Endothelial cell of umbilical vein (primary cell): ENCODE measurements at regions not wholly inside any gene's neighbourhood (a gene's known extent, or its start where the extent isn't known, plus 50 kb on each side); places are given as distances from the start of the nearest gene placed in this dataset.

Experiments used
- BruUV-seq: library from RNA; stranded (reverse); fragments of 400-500 nt; replicated peaks from 2 replicates; lab custom pipeline; 2021; lab: Mats Ljungman, UMichigan
- CTCF ChIA-PET: fragments of 300-600, 350-600 bp; sonication (Branson Sonifier 250); formaldehyde crosslinking; loops from one replicate; lab custom pipeline; 2021; ENCODE audit warnings: antibody characterized with exemption, inconsistent platforms; lab: Charles Lee
- POLR2A ChIA-PET: fragments of 300-600, 350-600 bp; sonication (Branson Sonifier 250); formaldehyde crosslinking; loops from one replicate; lab custom pipeline; 2021; ENCODE audit warnings: antibody characterized with exemption, inconsistent platforms; lab: Charles Lee
- DNase-seq: peaks from one replicate; pipeline ENCODE4 v3.0.0-alpha.2; 2011; ENCODE audit warnings: low read depth, low spot score
- FAIRE-seq: peaks from 2 replicates; lab custom pipeline; 2011; peaks lifted over from hg19 to GRCh38; lab: Jason Lieb, UNC
- H2AFZ ChIP-seq: 2 replicates; pipeline ENCODE4 v1.6.0; 2012; ENCODE audit warnings: low read depth, low read length, control low read depth, inconsistent platforms
- H3K27ac ChIP-seq: 2 replicates; pipeline ENCODE4 v1.5.1; 2011; ENCODE audit warnings: low read depth, mild to moderate bottlenecking, control low read depth, low read length, moderate library complexity; ENCODE audit not compliant: insufficient read depth
- H3K27me3 ChIP-seq, 2 experiments: 2 replicates each; pipeline versions ENCODE4 v1.6.0 to v1.6.1; 2011; ENCODE audit warnings: low read length in 2 of 2, mixed read lengths in 1 of 2; ENCODE audit not compliant: control insufficient read depth in 2 of 2, insufficient read depth in 2 of 2
- H3K36me3 ChIP-seq, 2 experiments: 2 replicates in 1 of 2; 3 replicates in 1 of 2; pipeline ENCODE4 v1.5.1; 2011; ENCODE audit warnings: low read length in 2 of 2, mild to moderate bottlenecking in 1 of 2, moderate library complexity in 1 of 2; ENCODE audit not compliant: control insufficient read depth in 2 of 2, insufficient read depth in 2 of 2; ENCODE audit errors: extremely low read depth in 1 of 2
- H3K4me1 ChIP-seq: 3 replicates; pipeline ENCODE4 v1.5.1; 2011; ENCODE audit warnings: mild to moderate bottlenecking, low read length; ENCODE audit not compliant: control insufficient read depth, insufficient read depth; ENCODE audit errors: extremely low read depth
- H3K4me2 ChIP-seq: 2 replicates; pipeline ENCODE4 v1.6.1; 2011; ENCODE audit warnings: low read length, control low read depth, mixed read lengths; ENCODE audit not compliant: insufficient read depth
- H3K4me3 ChIP-seq, 3 experiments: fragments of 200-600 bp in 1 of 3; sonication (generic), shearing (Covaris generic) in 1 of 3; replicated peaks in 1 of 3; 2 replicates each; pipeline ENCODE4 v1.5.1; 2011 to 2016; ENCODE audit warnings: control low read depth in 3 of 3, low read length in 3 of 3, mild to moderate bottlenecking in 2 of 3, inconsistent platforms in 1 of 3, low read depth in 1 of 3, moderate library complexity in 1 of 3; ENCODE audit not compliant: insufficient read depth in 1 of 3
- H3K79me2 ChIP-seq: 2 replicates; pipeline ENCODE4 v1.6.0; 2012; ENCODE audit warnings: low read length, inconsistent platforms; ENCODE audit not compliant: control insufficient read depth, insufficient read depth
- H3K9ac ChIP-seq: replicated peaks from 2 replicates; pipeline ENCODE3; 2011; ENCODE audit warnings: low read length, control low read depth; ENCODE audit not compliant: insufficient read depth; ENCODE audit errors: extremely low read depth
- H3K9me1 ChIP-seq: replicated peaks from 3 replicates; pipeline ENCODE4 v1.6.0; 2011; ENCODE audit warnings: mild to moderate bottlenecking, low read length; ENCODE audit not compliant: control insufficient read depth, insufficient read depth; ENCODE audit errors: extremely low read depth
- H3K9me3 ChIP-seq: replicated peaks from 2 replicates; pipeline ENCODE4 v1.5.1; 2012; ENCODE audit warnings: low read length, inconsistent platforms; ENCODE audit not compliant: control insufficient read depth, insufficient read depth
- H4K20me1 ChIP-seq: replicated peaks from 2 replicates; pipeline ENCODE3; 2011; ENCODE audit warnings: mild to moderate bottlenecking, low read length; ENCODE audit not compliant: control insufficient read depth, insufficient read depth; ENCODE audit errors: extremely low read depth
- EZH2 ChIP-seq: IDR thresholded peaks from 2 replicates; pipeline ENCODE4 v1.6.1; 2012; ENCODE audit warnings: borderline replicate concordance, low read depth, mild to moderate bottlenecking, moderate library complexity, low read length, inconsistent platforms; ENCODE audit not compliant: severe bottlenecking
- GATA2 ChIP-seq: IDR thresholded peaks from 2 replicates; pipeline ENCODE4 v1.7.0; 2011; ENCODE audit warnings: low read depth, mild to moderate bottlenecking, moderate library complexity, mixed read lengths, low read length; ENCODE audit not compliant: insufficient read length, insufficient read depth
- JUN ChIP-seq: IDR thresholded peaks from 2 replicates; pipeline ENCODE4 v1.6.1; 2011; ENCODE audit warnings: borderline replicate concordance, low read depth; ENCODE audit not compliant: insufficient read length, insufficient read depth
- MAX ChIP-seq: IDR thresholded peaks from 2 replicates; pipeline ENCODE4 v1.6.1; 2011; ENCODE audit not compliant: insufficient read depth, insufficient read length
- POLR2A ChIP-seq: IDR thresholded peaks from 2 replicates; pipeline ENCODE4 v1.6.1; 2012; ENCODE audit warnings: low read depth, mild to moderate bottlenecking, control low read depth, low read length
- dilution Hi-C: fragments of 300-500 bp; cut with MboI; formaldehyde crosslinking; loops from one replicate; pipeline ENCODE4 v1.15.0; 2019; ENCODE audit warnings: low sequenced_read_pairs; ENCODE audit not compliant: extremely low pct_ligation_motif_present
- intact Hi-C: fragments of 100-400 bp; cut with micrococcal nuclease; formaldehyde crosslinking; loops from one replicate; pipeline ENCODE4 v1.10.0; 2022

- ChIA-PET CTCF (no interaction called here), POLR2A (no interaction called here)
- H3K9ac ChIP-seq = no peak overlapping the region
- TF ChIP-seq EZH2 (no peak), GATA2 (no peak), POLR2A (no peak)
- no peak overlapping the region for H3K4me3 ChIP-seq
- H3K27me3 ChIP-seq = no peaks in the 10 kb centered on the region
- no peak overlapping the region for H3K4me2 ChIP-seq
- no peak overlapping the region for H3K27ac ChIP-seq
- no peaks in the 10 kb centered on the region for H3K79me2 ChIP-seq
- H3K9me1 ChIP-seq = no peaks in the 10 kb centered on the region
- DNase-seq (no peak), FAIRE-seq (no peak)
- H4K20me1 ChIP-seq = no peaks in the 10 kb centered on the region
- H2AFZ ChIP-seq = no peak overlapping the region
- no peaks in the 10 kb centered on the region for H3K36me3 ChIP-seq
- intact Hi-C loops = no loop called here
- H3K9me3 ChIP-seq = no peaks in the 10 kb centered on the region
- no TSS peak for BruUV-seq
- dilution Hi-C loops = no loop called here
- H3K4me1 ChIP-seq = no peaks in the 10 kb centered on the region
These were observed 118.8 kb upstream of the MAP2 start for GRCh38 chr2:209305026-209305425.

- Histone ChIP-seq H2AFZ (no peak overlapping the region), H3K36me3 (no peaks in the 10 kb centered on the region), H3K27me3 (no peaks in the 10 kb centered on the region), H3K4me3 (no peak overlapping the region), H3K9me1 (no peaks in the 10 kb centered on the region), H3K27ac (no peak overlapping the region), H3K4me2 (no peak overlapping the region), H3K9me3 (no peaks in the 10 kb centered on the region), H3K4me1 (no peaks in the 10 kb centered on the region), H3K79me2 (no peaks in the 10 kb centered on the region), H4K20me1 (no peaks in the 10 kb centered on the region), H3K9ac (no peak overlapping the region)
- POLR2A ChIA-PET = no interaction called here
- BruUV-seq = no TSS peak
- DNase-seq (no peak), FAIRE-seq (no peak)
- dilution Hi-C loops = no loop called here
- CTCF ChIA-PET = no interaction called here
- intact Hi-C loops = no loop called here
- TF ChIP-seq MAX = no peak
- TF ChIP-seq JUN = no peak
These were observed 118.1 kb upstream of the MAP2 start for GRCh38 chr2:209305746-209306196.
